ENCODE measurements at regions not wholly inside any gene's neighbourhood (a gene's known extent, or its start where the extent isn't known, plus 50 kb on each side); places are given as distances from the start of the nearest gene placed in this dataset.

GRCh38 chr13:28582225-28582891 is 76.6 kb upstream of the POMP start:
- Mint-ChIP-seq H3K9me3 (peaks cover 2% of the 10 kb centered on the region), H3K36me3 (ENCODE audit: low read depth) (no peaks in the 10 kb centered on the region), H3K27me3 (peaks cover 7% of the 10 kb centered on the region), H3K4me1 (peaks cover 3% of the 10 kb centered on the region), H3K27ac (no peak overlapping the region), H3K4me3 (no peak overlapping the region)
- intact Hi-C loops (cut with micrococcal nuclease): no loop called here
- ATAC-seq (ENCODE audit: low read depth): no peak
- ChIA-PET POLR2A (no interaction called here), CTCF (no interaction called here)
- TF ChIP-seq CTCF (IDR thresholded peaks at IDR 0.05): no peak
- no peak for DNase-seq

- intact Hi-C loops (cut with micrococcal nuclease): no loop called here
- no peaks in the 10 kb centered on the region for H3K36me3 Mint-ChIP-seq (ENCODE audit: low read depth)
- ChIA-PET POLR2A (no interaction called here), CTCF (no interaction called here)
- H3K4me3 Mint-ChIP-seq: no peak overlapping the region
- peaks cover 8% of the 10 kb centered on the region for H3K27me3 Mint-ChIP-seq
- peaks cover 3% of the 10 kb centered on the region for H3K4me1 Mint-ChIP-seq
- no peak for TF ChIP-seq CTCF (IDR thresholded peaks at IDR 0.05)
- no peak for ATAC-seq (ENCODE audit: low read depth)
- DNase-seq: no peak
- peaks cover 2% of the 10 kb centered on the region for H3K9me3 Mint-ChIP-seq
- no peak overlapping the region for H3K27ac Mint-ChIP-seq
These were observed 77.5 kb upstream of the POMP start for GRCh38 chr13:28581451-28581850.

GRCh38 chr13:28579736-28580135 is 79.2 kb upstream of the POMP start:
- H3K4me3 Mint-ChIP-seq: no peak overlapping the region
- DNase-seq (no peak), ATAC-seq (ENCODE audit: low read depth) (no peak)
- intact Hi-C loops (cut with micrococcal nuclease): no loop called here
- no peak for TF ChIP-seq CTCF (IDR thresholded peaks at IDR 0.05)
- no peak overlapping the region for H3K27ac Mint-ChIP-seq
- H3K9me3 Mint-ChIP-seq: peaks cover 2% of the 10 kb centered on the region
- CTCF ChIA-PET: no interaction called here
- H3K36me3 Mint-ChIP-seq (ENCODE audit: low read depth): no peaks in the 10 kb centered on the region
- H3K4me1 Mint-ChIP-seq: peaks cover 7% of the 10 kb centered on the region
- peaks cover 8% of the 10 kb centered on the region for H3K27me3 Mint-ChIP-seq
- POLR2A ChIA-PET: no interaction called here

GRCh38 chr13:28579322-28579721 is 79.6 kb upstream of the POMP start:
- Mint-ChIP-seq H3K9me3 (peaks cover 2% of the 10 kb centered on the region), H3K4me3 (no peak overlapping the region), H3K27ac (no peak overlapping the region), H3K4me1 (peaks cover 10% of the 10 kb centered on the region), H3K27me3 (peaks cover 8% of the 10 kb centered on the region), H3K36me3 (ENCODE audit: low read depth) (no peaks in the 10 kb centered on the region)
- ATAC-seq (ENCODE audit: low read depth): no peak
- ChIA-PET POLR2A (no interaction called here), CTCF (no interaction called here)
- intact Hi-C loops (cut with micrococcal nuclease): no loop called here
- DNase-seq: no peak
- TF ChIP-seq CTCF (IDR thresholded peaks at IDR 0.05): no peak

- DNase-seq (no peak), ATAC-seq (ENCODE audit: low read depth) (no peak)
- no peak overlapping the region for H3K27ac Mint-ChIP-seq
- intact Hi-C loops (cut with micrococcal nuclease): no loop called here
- TF ChIP-seq CTCF (IDR thresholded peaks at IDR 0.05): no peak
- peaks cover under 1% of the 10 kb centered on the region for H3K9me3 Mint-ChIP-seq
- H3K4me3 Mint-ChIP-seq: no peak overlapping the region
- H3K4me1 Mint-ChIP-seq: peaks cover 7% of the 10 kb centered on the region
- H3K27me3 Mint-ChIP-seq: peaks cover 8% of the 10 kb centered on the region
- POLR2A ChIA-PET: no interaction called here
- CTCF ChIA-PET: no interaction called here
- H3K36me3 Mint-ChIP-seq (ENCODE audit: low read depth): no peaks in the 10 kb centered on the region
These were observed 81.1 kb upstream of the FLT1 start for GRCh38 chr13:28576067-28576466.

Data from activated B cell treated with CpG ODN at 0.5 μM for 24 hours (primary cell).